ENCODE measurements at regions not wholly inside any gene's neighbourhood (a gene's known extent, or its start where the extent isn't known, plus 50 kb on each side); places are given as distances from the start of the nearest gene placed in this dataset.

DNA sequence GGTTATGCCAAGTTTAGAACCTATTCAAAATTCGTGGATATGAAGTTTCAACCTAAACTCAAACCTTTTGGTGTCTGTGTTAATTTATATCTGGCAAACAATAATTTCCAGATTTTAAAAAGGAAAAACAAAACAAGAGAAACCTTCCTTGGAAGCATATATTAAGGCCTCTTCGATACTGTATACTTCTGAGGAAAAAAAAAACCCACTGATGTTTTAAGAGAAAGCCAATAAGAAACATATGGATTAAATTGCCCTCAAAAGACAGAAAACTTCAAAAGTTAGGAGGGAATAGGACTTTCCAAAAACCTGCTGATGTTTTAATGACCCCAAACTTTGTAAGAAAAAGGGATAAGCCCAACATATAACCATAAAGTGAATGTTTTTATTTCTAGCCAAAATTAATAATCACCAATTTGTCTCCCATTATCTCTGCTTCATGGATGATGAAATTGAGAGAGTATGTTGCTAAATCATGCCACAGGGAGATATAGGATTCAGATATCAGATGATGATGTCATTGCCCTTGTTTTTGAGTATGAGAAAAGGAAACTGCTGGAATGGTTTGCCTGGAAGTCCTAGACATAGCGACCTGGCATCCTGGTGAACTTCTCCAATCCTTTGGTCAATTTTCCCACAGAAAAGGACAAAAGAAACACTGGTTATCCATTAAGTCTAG lies 423.9 kb downstream of the DMRT2 start:
- TF ChIP-seq, protein P1, sequence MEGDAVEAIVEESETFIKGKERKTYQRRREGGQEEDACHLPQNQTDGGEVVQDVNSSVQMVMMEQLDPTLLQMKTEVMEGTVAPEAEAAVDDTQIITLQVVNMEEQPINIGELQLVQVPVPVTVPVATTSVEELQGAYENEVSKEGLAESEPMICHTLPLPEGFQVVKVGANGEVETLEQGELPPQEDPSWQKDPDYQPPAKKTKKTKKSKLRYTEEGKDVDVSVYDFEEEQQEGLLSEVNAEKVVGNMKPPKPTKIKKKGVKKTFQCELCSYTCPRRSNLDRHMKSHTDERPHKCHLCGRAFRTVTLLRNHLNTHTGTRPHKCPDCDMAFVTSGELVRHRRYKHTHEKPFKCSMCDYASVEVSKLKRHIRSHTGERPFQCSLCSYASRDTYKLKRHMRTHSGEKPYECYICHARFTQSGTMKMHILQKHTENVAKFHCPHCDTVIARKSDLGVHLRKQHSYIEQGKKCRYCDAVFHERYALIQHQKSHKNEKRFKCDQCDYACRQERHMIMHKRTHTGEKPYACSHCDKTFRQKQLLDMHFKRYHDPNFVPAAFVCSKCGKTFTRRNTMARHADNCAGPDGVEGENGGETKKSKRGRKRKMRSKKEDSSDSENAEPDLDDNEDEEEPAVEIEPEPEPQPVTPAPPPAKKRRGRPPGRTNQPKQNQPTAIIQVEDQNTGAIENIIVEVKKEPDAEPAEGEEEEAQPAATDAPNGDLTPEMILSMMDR (conservative IDR thresholded peaks at IDR 0.05; ENCODE audit: low read length): no peak
- no peak for TF ChIP-seq EZH2phosphoT487 (IDR thresholded peaks at IDR 0.05; ENCODE audit: borderline replicate concordance, low read depth, low read length)

Data from OCI-LY7 (cell line).